HG03066 (cell line): ENCODE measurements at regions not wholly inside any gene's neighbourhood (a gene's known extent, or its start where the extent isn't known, plus 50 kb on each side); places are given as distances from the start of the nearest gene placed in this dataset.
"Not testable (repeated sequence)": the region's sequence is repeated elsewhere in the genome, so short reads cannot be mapped to it uniquely, and the experiment has no call there.

ENCODE experiments used
- ATAC-seq: cut with Tn5 transposase; IDR thresholded peaks from one replicate; pipeline ENCODE4 v1.9.1; 2021; ENCODE audit warnings: low read depth; ENCODE audit not compliant: unreplicated experiment

DNA sequence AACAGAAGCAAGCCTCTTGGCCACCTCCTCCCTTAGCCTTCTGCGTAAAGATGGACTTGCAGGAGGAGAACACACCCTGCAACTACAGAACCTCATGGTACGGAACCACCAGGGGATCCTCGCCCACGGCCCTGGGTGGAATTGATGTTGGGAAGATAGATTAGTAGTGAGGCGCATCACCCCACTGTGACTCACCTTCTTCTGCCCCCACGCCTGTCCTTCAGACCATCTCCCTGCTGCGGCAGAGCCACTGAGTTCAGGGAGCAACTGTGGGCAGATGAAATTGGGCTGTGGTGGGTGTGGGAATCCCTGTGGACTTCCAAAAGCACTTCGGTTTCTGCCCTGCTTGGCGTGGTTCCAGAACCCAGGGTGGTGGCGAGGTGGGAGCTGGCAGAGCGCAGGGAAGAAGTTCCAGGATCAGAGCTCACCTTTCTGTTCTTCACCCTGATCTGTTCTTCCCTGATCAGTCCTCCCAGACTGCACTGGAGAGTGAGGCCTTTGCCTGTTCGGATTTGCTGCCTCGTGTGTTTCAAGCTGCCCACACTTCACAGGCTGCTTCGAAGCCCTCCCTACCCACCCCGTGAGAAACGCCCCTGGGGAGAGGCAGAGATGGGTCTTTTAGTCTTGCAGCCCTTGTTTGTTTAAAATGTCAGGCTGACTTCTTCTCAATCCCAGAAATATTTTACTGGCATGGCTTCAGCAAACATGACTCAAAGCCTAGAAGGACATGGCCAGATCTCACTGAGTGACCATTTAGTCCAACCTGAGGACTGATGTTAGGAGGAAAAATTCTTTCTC, 92.8 kb upstream of the MLN start:
- ATAC-seq: no peak

DNA sequence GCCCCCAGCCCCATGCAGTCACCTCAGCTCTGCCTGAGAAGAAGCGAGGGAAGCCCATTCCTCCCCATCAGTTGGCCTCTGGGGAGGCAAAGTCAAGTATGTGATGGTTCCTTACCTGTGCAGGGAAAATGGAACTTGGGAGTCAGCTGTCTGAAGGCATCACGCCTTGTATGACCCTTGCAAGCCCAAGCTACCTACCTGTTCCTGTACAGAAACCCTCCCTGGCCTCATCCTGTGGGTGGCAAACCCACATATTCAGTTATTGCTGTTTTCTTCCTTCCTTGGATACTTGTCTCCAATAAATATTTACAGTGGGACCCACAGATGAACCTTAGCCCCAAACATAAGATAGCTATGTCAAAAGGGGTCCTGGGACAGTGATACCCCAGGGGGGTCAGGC, 92.2 kb upstream of the MLN start:
- ATAC-seq: no peak

DNA sequence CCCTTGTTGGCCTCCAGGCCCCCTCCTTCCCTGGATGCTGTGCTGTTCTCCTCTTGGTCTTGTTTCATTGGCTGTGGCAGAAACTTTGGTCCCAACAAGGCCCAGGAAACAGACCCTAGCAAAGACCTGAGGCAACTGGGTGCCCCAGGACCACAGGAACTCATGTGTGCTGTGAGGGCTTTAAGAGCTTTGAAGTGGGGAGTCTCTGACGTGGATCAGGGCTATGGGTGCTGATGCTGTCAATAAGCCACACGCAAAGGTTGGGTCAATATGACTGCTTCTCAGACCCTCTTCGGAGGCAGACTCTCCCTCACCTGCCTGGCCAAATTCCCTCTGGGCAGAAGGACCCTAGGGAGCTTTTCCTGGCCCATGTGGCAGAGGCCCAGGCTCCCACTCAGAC, 91.5 kb upstream of the MLN start:
- no peak for ATAC-seq

DNA sequence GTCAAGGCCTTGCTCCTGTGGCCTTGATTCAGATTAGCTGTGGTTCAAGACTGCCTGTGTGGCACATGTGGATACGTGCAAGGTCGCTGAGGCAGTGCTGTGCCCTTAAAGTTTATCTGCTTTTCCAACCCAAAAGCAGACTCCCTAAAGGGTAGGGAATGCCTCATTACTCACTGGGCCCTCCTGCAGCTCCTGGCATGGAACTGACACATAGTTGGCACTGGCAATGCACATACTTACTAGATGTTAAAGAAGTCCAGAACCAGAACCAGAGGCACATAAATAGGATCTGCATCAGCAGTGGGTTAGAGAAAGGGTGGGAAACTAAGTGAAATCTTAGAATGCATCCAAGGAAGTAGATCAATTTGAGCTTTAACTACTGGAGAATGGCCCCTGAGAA, 90.6 kb upstream of the MLN start:
- no peak for ATAC-seq

DNA sequence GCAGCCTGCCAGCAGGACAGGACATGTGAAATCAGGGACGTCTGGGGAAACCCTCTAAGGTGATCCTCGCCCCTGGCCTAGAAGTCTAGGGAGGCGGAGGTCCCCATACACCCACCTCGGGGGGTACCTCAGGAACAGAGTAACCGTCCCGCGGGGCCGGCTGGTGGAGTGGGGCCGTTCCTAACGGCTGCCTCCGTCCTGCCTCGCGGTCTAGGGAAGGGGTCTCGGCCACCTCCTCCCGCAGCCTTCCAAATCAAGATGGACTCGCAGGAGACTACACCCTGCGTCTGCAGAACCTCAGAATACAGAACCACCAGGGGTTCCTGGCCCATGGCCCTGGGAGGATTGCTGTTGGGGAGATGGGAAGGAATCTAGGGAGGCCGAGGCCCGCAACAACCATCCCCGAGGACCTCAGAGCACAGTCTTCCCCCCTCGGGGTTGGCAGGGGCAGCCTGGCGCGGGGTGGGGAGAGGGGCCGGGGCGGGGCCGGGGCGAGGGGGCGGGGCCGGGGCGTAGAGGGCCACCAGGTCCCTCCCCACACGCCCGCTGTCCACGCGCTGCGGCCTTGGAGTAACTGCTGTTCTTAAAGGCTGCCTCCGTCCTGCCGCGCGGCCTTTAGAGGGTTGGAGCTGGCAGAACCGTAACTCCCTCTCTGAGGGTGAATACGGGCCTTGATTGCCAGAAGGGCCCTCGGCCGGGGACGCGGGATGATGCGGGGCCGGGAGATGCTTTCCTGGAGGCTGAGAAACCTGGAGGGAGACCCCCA, 89.0 kb upstream of the MLN start:
- no peak for ATAC-seq

DNA sequence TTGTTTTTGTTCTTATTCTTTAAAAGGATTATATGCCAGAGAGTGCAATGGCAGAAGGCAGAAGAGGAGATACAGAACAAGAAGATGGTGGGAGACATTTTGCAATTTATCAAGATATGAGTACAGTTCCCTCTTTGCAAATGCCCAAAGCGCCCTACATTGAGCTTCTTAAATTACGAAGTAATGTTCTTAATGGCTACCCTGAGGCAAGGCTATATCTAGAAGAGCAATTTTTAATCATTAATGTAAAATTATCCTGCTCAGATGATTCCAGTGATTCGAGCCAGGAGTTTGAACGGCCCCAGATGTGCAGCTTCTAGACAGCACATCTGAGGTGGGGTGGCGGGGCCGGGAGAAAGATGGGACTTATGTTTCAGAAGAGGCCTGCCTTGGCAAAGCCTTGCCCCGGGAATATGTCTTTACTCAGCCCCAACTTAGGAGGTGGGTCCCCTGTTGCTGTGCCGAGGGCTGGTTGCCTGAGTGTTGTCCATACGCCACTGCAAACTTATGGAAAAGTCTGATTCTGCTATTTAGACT, 84.9 kb upstream of the MLN start:
- ATAC-seq: no peak

DNA sequence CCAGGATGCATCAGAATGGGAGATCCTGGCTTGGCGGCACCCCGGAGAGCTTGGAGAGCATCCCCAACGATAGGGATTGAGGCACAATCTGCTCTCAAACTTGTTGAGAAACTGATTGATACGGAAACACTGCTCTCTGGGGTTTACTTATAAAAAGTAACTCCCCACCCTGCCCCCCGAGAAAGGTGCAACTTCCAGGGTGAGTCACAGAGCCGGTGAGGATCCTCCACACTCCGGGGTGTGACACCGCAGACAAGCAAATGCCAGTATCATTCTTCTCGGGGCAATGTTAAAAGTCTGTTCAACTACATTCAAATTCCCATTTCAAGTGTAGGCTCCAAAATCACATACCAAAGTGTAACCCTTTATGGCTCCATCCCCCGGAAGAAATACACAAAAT, 84.4 kb upstream of the MLN start:
- ATAC-seq: no peak

DNA sequence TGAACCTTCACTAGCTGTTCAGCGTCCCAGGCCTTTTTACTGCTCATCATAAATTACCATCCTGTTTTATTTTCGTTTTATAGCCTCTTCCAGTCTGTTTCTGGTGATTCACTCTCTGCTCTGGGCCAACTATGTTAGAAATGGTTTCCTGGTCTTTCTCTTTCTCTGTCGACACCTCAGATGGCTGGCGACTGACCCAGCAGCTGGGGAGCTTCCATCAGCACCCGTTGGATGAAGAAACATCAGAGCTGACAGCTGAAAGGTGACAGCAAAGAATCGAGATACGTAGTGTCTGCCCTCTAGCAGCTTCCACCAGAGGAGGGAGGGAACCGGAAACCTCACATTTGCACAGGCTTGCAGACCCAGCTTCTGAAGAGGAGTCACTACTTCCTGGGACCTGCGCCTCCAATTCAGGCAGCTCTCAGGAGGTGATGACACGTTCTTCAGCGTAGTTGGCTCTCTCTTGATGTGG, 82.9 kb upstream of the MLN start:
- ATAC-seq: no peak

DNA sequence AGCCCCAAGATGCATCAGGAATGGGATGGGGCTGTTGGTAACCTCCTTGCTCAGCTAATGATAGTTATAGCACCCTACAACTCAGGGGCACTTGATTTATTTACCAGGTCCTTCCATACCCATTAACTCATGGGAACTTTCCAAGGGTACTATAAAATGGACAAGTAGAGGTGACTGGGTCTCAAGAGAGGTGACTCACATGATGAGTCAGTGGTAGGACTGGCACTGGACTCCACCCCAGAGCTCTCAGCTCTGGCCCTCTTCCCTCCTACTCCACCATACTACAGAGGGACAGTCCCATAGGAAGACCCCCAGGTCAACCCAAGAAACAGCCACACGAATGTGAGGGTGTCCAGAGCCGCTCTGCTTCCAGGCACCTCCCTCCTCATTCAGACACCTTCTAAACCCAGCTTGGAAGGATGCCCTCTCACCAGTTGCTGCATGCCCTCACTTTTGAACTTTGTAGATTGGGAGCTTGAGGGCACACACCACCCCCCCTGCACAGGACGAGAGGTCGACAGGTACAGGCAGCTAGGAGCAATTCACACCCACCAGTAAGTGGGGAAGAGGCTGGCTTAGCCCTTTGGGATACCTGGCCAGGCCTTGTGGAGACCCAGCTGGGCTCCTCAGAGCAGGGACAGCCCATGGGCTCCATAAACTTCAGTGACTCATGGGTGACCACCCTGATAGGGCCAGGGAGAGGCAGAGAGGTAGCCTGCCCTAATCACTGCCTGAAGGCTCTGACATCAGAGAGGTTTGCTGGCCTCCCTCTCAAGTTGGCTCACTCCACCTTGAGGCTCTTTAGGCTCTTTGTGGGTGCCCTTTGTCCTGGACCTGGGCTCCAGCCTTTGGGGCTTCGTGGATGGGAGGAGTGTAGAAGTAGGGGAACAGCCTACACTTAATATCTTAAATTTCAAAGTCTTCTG, 81.6 kb upstream of the MLN start:
- no peak for ATAC-seq

DNA sequence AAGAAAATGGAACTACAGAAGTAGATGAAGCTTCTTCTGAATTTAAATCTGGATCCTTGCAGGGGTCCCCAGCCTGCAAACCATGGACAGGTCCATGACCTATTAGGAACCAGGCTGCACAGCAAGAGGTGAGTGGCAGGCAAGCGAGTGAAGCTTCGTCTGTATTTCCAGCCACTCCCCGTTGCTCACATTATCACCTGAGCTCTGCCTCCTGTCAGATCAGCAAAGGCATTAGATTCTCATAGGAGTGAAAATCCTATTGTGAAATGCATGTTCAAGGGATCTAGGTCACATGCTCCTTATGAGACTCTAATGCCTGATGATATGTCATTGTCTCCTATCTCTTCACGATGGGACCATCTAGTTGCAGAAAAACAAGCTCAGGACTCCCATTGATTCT, 79.8 kb upstream of the MLN start:
- not testable (repeated sequence) for ATAC-seq

DNA sequence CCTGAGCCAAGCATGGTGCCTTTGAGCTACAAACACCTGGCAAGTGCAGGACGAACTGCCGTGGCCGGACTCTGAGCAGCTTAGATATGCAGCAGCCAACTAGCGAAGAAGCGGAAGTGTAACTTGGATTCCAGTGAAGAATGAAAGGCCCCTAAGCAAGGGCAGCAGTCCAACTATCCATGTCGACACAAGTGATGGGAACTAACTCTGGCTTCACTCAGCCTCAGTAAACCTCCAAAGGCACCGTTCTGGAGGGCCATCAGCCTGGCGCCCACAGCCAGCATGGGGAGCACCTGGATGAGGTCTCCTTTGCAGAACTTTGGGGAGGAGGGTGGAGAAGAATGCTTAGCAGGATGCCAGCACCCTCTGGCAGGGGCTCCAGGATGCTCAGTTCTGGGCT, 78.4 kb upstream of the MLN start:
- no peak for ATAC-seq

DNA sequence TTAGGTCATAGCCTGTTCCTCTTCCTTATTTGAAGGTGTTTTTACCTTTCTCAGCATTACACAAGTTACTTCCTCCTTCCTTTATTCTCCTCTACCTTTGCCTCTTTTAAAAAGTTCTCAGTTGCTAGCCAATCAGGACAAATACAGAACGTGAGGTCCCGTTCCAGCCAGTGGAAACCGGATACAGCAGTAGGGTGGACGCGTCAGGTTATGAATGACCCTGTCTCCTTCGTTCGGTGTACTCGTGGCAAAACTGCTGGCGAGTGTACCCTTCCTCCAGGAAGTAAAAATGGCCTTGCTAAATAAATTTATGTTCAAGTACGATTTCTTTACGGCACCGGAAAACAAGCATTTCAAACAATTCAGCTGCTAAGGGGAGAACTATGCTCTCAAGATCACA, 77.0 kb upstream of the MLN start:
- no peak for ATAC-seq

DNA sequence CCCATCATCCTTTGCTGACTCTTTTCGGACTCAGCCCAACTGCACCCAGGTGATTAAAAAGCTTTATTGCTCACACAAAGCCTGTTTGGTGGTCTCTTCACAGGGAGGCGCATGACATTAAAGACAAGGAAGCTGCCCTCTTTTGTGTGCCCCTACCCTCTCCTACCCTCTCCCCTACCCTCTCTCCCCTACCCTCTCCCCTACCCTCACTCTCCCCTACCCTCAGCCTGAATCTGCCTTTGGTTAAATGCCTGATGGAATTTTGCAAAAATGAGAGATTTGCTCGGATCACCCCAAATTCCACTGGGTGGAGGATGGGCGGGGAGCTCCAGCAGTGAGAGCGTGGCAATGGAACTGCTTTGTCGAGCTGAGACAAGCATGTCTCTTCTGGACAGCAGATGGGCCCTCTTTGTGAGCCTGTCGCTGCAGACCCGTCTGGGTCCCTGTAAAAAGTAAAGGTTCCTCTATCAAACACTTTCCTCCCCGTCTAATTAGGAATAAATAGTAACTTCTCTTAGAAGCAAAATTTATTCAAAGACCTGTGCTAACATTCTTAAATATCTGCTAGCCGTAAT, 76.4 kb upstream of the MLN start:
- ATAC-seq: no peak

DNA sequence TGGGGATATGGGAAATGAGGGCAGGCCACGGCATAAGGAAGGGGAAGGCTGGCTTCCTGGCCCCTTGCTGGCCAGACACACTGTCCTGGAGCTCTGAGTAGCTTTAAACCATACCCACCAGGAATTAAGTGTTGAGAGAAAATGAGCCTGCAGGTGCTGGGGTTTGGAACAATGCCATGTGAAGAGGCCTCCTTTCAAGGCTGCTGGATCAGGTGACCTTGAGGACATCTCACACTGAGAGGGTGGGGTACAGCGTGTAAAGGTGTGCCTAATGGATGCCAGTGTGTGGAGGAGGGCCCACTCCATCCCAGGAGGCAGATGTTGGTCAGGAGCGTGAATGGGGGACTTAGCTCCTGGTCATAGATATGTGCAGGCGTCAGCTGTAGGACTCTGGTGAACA, 74.8 kb upstream of the MLN start:
- ATAC-seq: no peak

DNA sequence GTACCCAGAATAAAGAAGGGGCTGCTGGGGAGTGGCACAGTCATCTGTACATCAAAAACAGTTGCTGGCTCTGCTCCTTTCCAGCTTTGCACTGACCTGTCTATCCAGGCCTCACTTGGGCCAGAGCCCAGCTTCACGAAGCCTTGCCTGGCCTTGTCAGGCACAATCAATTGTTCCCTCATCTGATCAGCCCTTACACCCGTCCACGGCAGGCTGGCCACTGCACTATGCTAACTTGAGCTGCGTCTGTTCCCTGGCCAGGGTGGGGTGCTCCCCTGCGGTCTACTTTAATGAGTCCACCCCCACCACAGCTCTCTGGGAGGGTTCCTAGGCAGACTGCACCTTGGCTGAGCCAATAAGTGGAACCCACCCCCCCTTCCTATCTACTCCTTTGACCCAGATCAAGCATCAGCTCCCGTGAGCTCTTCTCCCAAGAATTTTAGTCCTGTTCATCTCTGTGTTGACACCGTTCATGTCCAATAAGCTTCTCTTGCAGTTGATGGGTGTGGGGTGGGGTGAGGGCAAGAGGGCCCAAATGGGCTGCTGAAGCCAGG, 74.3 kb upstream of the MLN start:
- no peak for ATAC-seq

DNA sequence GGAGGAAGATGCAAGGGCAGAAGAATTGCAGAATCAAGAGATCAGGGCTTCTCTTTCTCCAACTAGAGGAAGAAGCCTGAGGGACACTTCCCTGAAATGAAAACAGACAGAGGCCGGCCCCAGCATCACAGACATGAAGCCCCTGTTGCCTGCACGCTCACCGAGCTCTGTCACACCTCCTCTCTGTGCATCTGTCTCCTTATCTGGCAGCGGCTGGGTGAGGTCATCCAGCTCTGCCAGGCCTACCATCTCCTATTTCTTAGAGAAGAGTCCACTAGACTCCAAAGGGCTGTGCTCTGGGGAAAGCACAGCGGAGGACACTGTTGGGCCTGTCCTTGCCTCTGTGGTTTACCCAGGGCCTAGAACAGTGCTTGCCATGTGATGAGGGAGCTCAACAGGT, 71.9 kb upstream of the MLN start:
- no peak for ATAC-seq

DNA sequence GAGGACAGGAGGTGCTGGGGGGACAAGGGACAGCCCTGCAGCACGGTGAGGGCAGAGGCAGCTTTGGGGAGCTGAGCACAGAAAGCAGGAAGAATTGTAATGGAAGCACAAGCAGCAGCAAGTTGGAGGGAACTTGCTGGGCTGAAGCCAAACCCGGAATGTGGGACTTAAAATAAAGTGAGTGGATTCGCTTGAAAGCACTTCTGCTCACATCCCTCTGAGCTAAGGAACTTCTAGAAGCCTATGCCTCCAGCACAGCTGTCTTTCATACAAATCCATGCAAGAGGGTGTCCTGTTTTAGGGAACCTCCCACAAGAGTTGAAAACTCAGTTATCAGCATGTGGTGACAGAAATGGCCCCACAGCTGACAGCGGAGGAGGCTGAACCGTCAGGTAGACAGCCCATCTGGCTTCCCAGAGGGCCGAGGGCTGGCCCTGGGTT, 71.4 kb upstream of the MLN start:
- no peak for ATAC-seq

DNA sequence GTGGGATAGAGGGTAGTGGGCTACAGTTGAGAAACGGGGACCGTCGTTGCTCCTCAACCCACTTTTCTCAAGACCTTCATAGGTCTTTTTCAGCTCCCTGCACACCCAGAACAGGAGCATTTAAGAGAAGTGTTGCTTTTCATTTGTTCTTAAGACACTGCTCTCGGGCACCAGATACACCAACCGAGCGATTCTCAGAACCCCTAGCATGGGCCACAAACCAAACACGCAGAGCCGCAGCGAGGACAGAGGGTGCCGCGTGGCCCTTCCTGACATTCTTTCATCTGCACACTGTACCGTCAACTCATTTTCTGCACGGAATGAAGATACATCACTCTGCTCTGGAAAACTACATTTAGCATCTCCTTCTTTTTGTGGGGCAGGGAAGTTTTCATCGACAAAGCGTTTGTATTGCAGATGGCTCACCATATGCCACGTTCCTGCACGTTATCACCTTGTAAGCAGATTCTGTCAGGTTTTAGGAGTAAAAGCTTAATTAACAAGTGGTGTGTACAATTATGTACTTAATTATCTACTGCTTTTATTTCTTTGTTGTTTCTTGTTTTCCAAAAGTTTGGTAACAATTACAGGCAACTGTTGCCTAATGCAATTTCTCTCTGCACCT, 70.4 kb upstream of the MLN start:
- no peak for ATAC-seq

DNA sequence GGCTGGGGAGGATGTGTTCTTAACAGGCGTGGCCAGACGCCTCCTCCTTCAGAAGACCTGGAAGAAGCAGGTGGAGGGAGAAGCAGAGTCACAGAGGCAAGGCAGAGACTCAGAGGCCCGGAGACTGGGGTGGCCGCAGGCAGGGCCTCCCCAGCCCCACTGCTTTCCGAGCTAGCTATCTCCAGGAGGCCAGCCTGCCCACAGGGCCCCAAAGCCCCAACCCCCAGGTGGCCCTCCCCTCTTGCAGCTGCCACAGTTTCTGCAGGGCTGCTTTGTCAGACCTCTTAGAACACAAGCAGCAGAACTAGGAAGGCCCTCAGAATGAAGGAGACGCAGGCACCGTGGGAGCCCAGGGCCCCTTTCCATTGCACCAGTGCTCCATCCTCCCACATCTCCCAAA, 69.0 kb upstream of the MLN start:
- ATAC-seq: no peak
